ENCODE measurements at regions not wholly inside any gene's neighbourhood (a gene's known extent, or its start where the extent isn't known, plus 50 kb on each side); places are given as distances from the start of the nearest gene placed in this dataset.

GRCh38 chr13:99045396-99045795 is 67.5 kb upstream of the DOCK9 start:
- CTCF ChIA-PET: interaction anchor here (1.3 kb wide), 1 partner anchor 11 kb away, joined by 9 read pairs; no protein-coding TSS in a partner anchor
- Histone ChIP-seq H2AK5ac (ENCODE audit: low read depth, low read length) (0 out of 2 replicates have a peak overlapping the region, but pooled peaks have one; percentile 93), H3K4me1 (ENCODE audit: control insufficient read depth, insufficient read depth, low read length) (peaks cover 16% of the 10 kb centered on the region), H2AK9ac (replicated peaks; ENCODE audit: low read depth, low read length, poor library complexity) (no peak overlapping the region), H3K18ac (ENCODE audit: low read depth, low read length) (peak overlapping the region; percentile 7; the same call in 1 of the 2 replicates), H3K9ac (ENCODE audit: low read depth, low read length) (no peak overlapping the region), H3K27ac (ENCODE audit: insufficient read depth, low read length) (peak overlapping the region; percentile 32; the same call in 1 of the 2 replicates), H4K5ac (ENCODE audit: low read depth, low read length) (no peak overlapping the region), H3K79me1 (ENCODE audit: low read depth in 1 of 2, low read length in 2 of 2) (peaks cover 0 to 27% of the 10 kb centered on the region in 2 experiments; a peak in 2 of 4 replicates), H2BK20ac (ENCODE audit: low read depth, low read length) (0 out of 2 replicates have a peak overlapping the region, but pooled peaks have one; percentile 87), H3K27me3 (ENCODE audit: control insufficient read depth, insufficient read depth, low read length) (no peaks in the 10 kb centered on the region), H2BK5ac (ENCODE audit: low read depth, low read length, poor library complexity, severe bottlenecking) (peak overlapping the region; percentile 45), H4K8ac (ENCODE audit: low read depth in 2 of 2, low read length in 2 of 2) (no peak overlapping the region), H3K23ac (ENCODE audit: low read depth, low read length) (peak overlapping the region; percentile 65; the same call in 1 of the 2 replicates), H2BK15ac (ENCODE audit: low read depth, low read length) (no peak overlapping the region), H4K20me1 (ENCODE audit: insufficient read depth, low read length) (peaks cover 8% of the 10 kb centered on the region; the same call in 1 of the 2 replicates), H3K56ac (ENCODE audit: extremely low read depth, insufficient read depth, low read length) (no peak overlapping the region; the same call in 1 of the 2 replicates), H3K4me3 (ENCODE audit: insufficient read depth, low read depth, low read length) (no peak overlapping the region), H3K9me1 (ENCODE audit: insufficient read depth, low read length) (peaks cover 13% of the 10 kb centered on the region), H2BK120ac (ENCODE audit: low read depth, low read length) (peak overlapping the region; percentile 75), H3K4me2 (ENCODE audit: low read depth, low read length) (peak overlapping the region; percentile 2; the same call in 1 of the 2 replicates), H3K36me3 (ENCODE audit: control insufficient read depth, insufficient read depth, low read length) (no peaks in the 10 kb centered on the region), H2AFZ (replicated peaks; ENCODE audit: low read length, poor library complexity) (no peak overlapping the region), H3K9me3 (ENCODE audit: control insufficient read depth, insufficient read depth, low read length) (no peaks in the 10 kb centered on the region), H4K91ac (ENCODE audit: insufficient read depth, low read depth, low read length) (peak overlapping the region; percentile 5; the same call in 1 of the 2 replicates), H3K4ac (ENCODE audit: low read depth, low read length) (peak overlapping the region; percentile 75; the same call in 1 of the 2 replicates), H3K14ac (replicated peaks; ENCODE audit: low read depth, low read length) (peak overlapping the region; percentile 79)
- BruUV-seq (replicated peaks): no TSS peak
- DNase-seq (peak; percentile 58), ATAC-seq (ENCODE audit: low read depth) (peak; percentile 81)
- no CpG with 5 or more reads among the region's 1 CpG for WGBS, 2 experiments (ENCODE audit: extremely low coverage in 2 of 2, insufficient read length in 1 of 2)
- TF ChIP-seq RAD21 (IDR thresholded peaks at IDR 0.05; ENCODE audit: low read length): no peak
- no peak for TF ChIP-seq FOS (IDR thresholded peaks at IDR 0.05; ENCODE audit: low read depth, low read length)
- TF ChIP-seq NFE2L2 (IDR thresholded peaks at IDR 0.05; ENCODE audit: low read depth, low read length): no peak
- TF ChIP-seq MAZ (IDR thresholded peaks at IDR 0.05; ENCODE audit: borderline replicate concordance, low read depth, low read length): no peak
- no peak for TF ChIP-seq RFX5 (IDR thresholded peaks at IDR 0.05; ENCODE audit: low read depth, low read length)
- no peak for TF ChIP-seq USF2 (IDR thresholded peaks at IDR 0.05; ENCODE audit: low read depth, low read length)
- no peak for TF ChIP-seq BHLHE40 (IDR thresholded peaks at IDR 0.05; ENCODE audit: low read depth, low read length)
- no peak for TF ChIP-seq MXI1 (IDR thresholded peaks at IDR 0.05; ENCODE audit: borderline replicate concordance, low read depth, low read length)
- TF ChIP-seq POLR2A (IDR thresholded peaks at IDR 0.05; ENCODE audit: low read depth, low read length): no peak
- TF ChIP-seq SMC3 (IDR thresholded peaks at IDR 0.05; ENCODE audit: low read depth, low read length): no peak
- TF ChIP-seq ELK1 (IDR thresholded peaks at IDR 0.05; ENCODE audit: borderline replicate concordance, low read depth, low read length): no peak
- TF ChIP-seq CHD1 (IDR thresholded peaks at IDR 0.05; ENCODE audit: low read depth, low read length): no peak
- no peak for TF ChIP-seq CEBPB (IDR thresholded peaks at IDR 0.05; ENCODE audit: low read depth, low read length)
- no peak for TF ChIP-seq RCOR1 (IDR thresholded peaks at IDR 0.05; ENCODE audit: insufficient replicate concordance, low read length)
- no peak for TF ChIP-seq CTCF (conservative IDR thresholded peaks at IDR 0.05; ENCODE audit: low read depth, low read length)
- intact Hi-C loops (cut with micrococcal nuclease) (no loop called here), in situ Hi-C loops (cut with MboI; ENCODE audit: low sequenced_read_pairs) (loop anchor here (25.0 kb wide), 1 partner anchor 608 kb away; no protein-coding TSS in a partner anchor), dilution Hi-C loops (cut with HindIII; ENCODE audit: low sequenced_read_pairs, unreplicated experiment) (no loop called here)
- POLR2A ChIA-PET (ENCODE audit: unreplicated experiment): no interaction called here
